ENCODE measurements at regions not wholly inside any gene's neighbourhood (a gene's known extent, or its start where the extent isn't known, plus 50 kb on each side); places are given as distances from the start of the nearest gene placed in this dataset.

- CTCF ChIA-PET: no interaction called here
- H3K4me1 ChIP-seq (ENCODE audit: control insufficient read depth in 1 of 2, insufficient read depth in 2 of 2, low read length in 2 of 2): no peaks in the 10 kb centered on the region
- no TSS peak for BruUV-seq (replicated peaks)
These were observed 212.1 kb upstream of the PLD5 start for GRCh38 chr1:242736611-242737010.

More at GRCh38 chr1:242736611-242737010, 212.1 kb upstream of the PLD5 start:
- H3K27me3 ChIP-seq (ENCODE audit: insufficient read depth, low read length): no peaks in the 10 kb centered on the region
- DNase-seq (ENCODE audit: low read depth, low spot score): no peak
- no peaks in the 10 kb centered on the region for H3K9me2 ChIP-seq (ENCODE audit: insufficient read depth)
- H3K4me2 ChIP-seq (ENCODE audit: low read length): no peak overlapping the region
- H4K20me1 ChIP-seq (ENCODE audit: insufficient read depth): no peaks in the 10 kb centered on the region
- H3K9me3 ChIP-seq (ENCODE audit: control insufficient read depth in 1 of 2, insufficient read depth in 1 of 2, low read depth in 1 of 2, low read length in 2 of 2): no peaks in the 10 kb centered on the region
- H2AFZ ChIP-seq (ENCODE audit: low read depth, low read length, poor library complexity, severe bottlenecking): no peak overlapping the region
- H3K27ac ChIP-seq (ENCODE audit: low read depth, low read length): no peak overlapping the region
- intact Hi-C loops (cut with micrococcal nuclease): no loop called here
- no peak overlapping the region for H3K9ac ChIP-seq (ENCODE audit: low read length)
- RAD21 ChIA-PET (ENCODE audit: low non-redundant PET in 1 of 2, low total read pairs in 2 of 2, uncharacterized antibody in 2 of 2, unreplicated experiment in 2 of 2): no interaction called here
- no peak for ATAC-seq
- H3K4me3 ChIP-seq (replicated peaks in 1 of 2; ENCODE audit: low read depth in 1 of 2, low read length in 2 of 2): no peak overlapping the region
- TF ChIP-seq ZBTB33 (IDR thresholded peaks at IDR 0.05; ENCODE audit: extremely low read depth, insufficient replicate concordance, low read length) (no peak), POLR2A (IDR thresholded peaks at IDR 0.05; ENCODE audit: borderline replicate concordance, extremely low read depth, insufficient read depth, insufficient read length) (no peak), EGR1 (IDR thresholded peaks at IDR 0.05; ENCODE audit: low read depth) (no peak), REST (IDR thresholded peaks at IDR 0.05; ENCODE audit: low read depth) (no peak), EZH2 (IDR thresholded peaks at IDR 0.05) (no peak), TCF7L2 (IDR thresholded peaks at IDR 0.05; ENCODE audit: borderline replicate concordance, extremely low read depth, insufficient read depth, insufficient read length) (no peak), POLR2AphosphoS5 (IDR thresholded peaks at IDR 0.05; ENCODE audit: low read depth, low read length) (no peak), EZH2phosphoT487 (IDR thresholded peaks at IDR 0.05; ENCODE audit: borderline replicate concordance) (no peak), CBX3 (IDR thresholded peaks at IDR 0.05; ENCODE audit: low read depth) (no peak), ATF3 (IDR thresholded peaks at IDR 0.05) (no peak), FOSL1 (IDR thresholded peaks at IDR 0.05; ENCODE audit: low read depth) (no peak), YY1 (IDR thresholded peaks at IDR 0.05; ENCODE audit: extremely low read depth, insufficient replicate concordance, low read depth, low read length) (no peak)
- POLR2A ChIA-PET: no interaction called here
- no peaks in the 10 kb centered on the region; a peak in 1 of 4 replicates for H3K36me3 ChIP-seq (ENCODE audit: control insufficient read depth in 1 of 2, insufficient read depth in 2 of 2, low read length in 2 of 2)
- no peaks in the 10 kb centered on the region for H3K79me2 ChIP-seq (ENCODE audit: insufficient read depth, low read length)
